ENCODE measurements at regions not wholly inside any gene's neighbourhood (a gene's known extent, or its start where the extent isn't known, plus 50 kb on each side); places are given as distances from the start of the nearest gene placed in this dataset.
"Not testable (repeated sequence)": the region's sequence is repeated elsewhere in the genome, so short reads cannot be mapped to it uniquely, and the experiment has no call there.

GRCh38 chr14:105773584-105773983 lies 247.2 kb downstream of the TMEM121 start:
- Mint-ChIP-seq H3K27ac (no peak overlapping the region), H3K9me3 (peaks cover 6% of the 10 kb centered on the region), H3K4me1 (ENCODE audit: low read depth) (peaks cover 6% of the 10 kb centered on the region), H3K27me3 (peaks cover 2% of the 10 kb centered on the region), H3K36me3 (ENCODE audit: low read depth) (no peaks in the 10 kb centered on the region), H3K4me3 (no peak overlapping the region)
- ChIA-PET CTCF (no interaction called here), POLR2A (no interaction called here)
- TF ChIP-seq, protein P1, sequence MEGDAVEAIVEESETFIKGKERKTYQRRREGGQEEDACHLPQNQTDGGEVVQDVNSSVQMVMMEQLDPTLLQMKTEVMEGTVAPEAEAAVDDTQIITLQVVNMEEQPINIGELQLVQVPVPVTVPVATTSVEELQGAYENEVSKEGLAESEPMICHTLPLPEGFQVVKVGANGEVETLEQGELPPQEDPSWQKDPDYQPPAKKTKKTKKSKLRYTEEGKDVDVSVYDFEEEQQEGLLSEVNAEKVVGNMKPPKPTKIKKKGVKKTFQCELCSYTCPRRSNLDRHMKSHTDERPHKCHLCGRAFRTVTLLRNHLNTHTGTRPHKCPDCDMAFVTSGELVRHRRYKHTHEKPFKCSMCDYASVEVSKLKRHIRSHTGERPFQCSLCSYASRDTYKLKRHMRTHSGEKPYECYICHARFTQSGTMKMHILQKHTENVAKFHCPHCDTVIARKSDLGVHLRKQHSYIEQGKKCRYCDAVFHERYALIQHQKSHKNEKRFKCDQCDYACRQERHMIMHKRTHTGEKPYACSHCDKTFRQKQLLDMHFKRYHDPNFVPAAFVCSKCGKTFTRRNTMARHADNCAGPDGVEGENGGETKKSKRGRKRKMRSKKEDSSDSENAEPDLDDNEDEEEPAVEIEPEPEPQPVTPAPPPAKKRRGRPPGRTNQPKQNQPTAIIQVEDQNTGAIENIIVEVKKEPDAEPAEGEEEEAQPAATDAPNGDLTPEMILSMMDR (IDR thresholded peaks at IDR 0.05) = no peak
- no peak for ATAC-seq
- intact Hi-C loops (cut with micrococcal nuclease) = no loop called here
- DNase-seq = no peak

- ATAC-seq (no peak), DNase-seq (no peak)
- ChIA-PET POLR2A (no interaction called here), CTCF (no interaction called here)
- H3K27me3 Mint-ChIP-seq = peaks cover 2% of the 10 kb centered on the region
- intact Hi-C loops (cut with micrococcal nuclease) = no loop called here
- TF ChIP-seq, protein P1 (IDR thresholded peaks at IDR 0.05) = no peak
- no peaks in the 10 kb centered on the region for H3K36me3 Mint-ChIP-seq (ENCODE audit: low read depth)
- H3K27ac Mint-ChIP-seq = no peak overlapping the region
- no peak overlapping the region for H3K4me3 Mint-ChIP-seq
- peaks cover 9% of the 10 kb centered on the region for H3K9me3 Mint-ChIP-seq
- H3K4me1 Mint-ChIP-seq (ENCODE audit: low read depth) = peaks cover 6% of the 10 kb centered on the region
Observed at GRCh38 chr14:105774001-105774400, 247.6 kb downstream of the TMEM121 start.

- H3K9me3 Mint-ChIP-seq = peaks cover 16% of the 10 kb centered on the region
- H3K27me3 Mint-ChIP-seq; CTCF ChIA-PET; POLR2A ChIA-PET; intact Hi-C loops (cut with micrococcal nuclease); H3K36me3 Mint-ChIP-seq (ENCODE audit: low read depth); H3K27ac Mint-ChIP-seq; ATAC-seq; H3K4me3 Mint-ChIP-seq; H3K4me1 Mint-ChIP-seq (ENCODE audit: low read depth); DNase-seq: not testable (repeated sequence)
Observed at GRCh38 chr14:105774585-105775348, 248.4 kb downstream of the TMEM121 start.

DNA sequence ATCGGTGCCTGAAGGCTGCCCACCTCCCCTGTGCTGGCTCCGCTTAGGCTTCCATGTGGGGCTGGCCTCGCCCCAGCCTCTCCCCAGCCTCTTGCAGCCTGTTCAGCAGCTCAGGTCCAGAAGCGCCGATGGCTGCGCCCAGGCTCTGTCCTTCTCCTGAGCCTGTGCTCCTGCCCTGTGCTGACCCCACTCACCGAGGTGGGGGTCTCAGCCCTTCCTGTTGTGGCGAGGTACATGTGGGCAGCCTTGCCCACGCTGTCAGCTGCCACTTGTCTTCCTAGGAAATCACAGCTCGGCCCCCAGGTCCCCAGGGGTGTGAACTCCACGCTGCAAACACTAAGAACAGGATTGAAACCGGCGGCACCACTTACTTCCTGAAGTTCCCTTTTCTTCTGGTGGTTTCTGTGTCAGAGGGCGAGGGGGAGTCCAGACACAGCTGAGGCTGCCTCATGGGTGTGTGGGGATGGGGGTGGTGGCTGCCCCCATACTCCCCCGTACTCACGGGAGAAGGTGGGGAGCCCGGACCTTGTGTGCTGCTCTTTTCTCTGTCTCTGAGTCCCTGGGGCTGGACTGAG lies 249.1 kb downstream of the TMEM121 start:
- H3K27me3 Mint-ChIP-seq; CTCF ChIA-PET; intact Hi-C loops (cut with micrococcal nuclease); H3K4me3 Mint-ChIP-seq; H3K27ac Mint-ChIP-seq; POLR2A ChIA-PET; H3K4me1 Mint-ChIP-seq (ENCODE audit: low read depth); H3K36me3 Mint-ChIP-seq (ENCODE audit: low read depth): not testable (repeated sequence)
- peaks cover 22% of the 10 kb centered on the region for H3K9me3 Mint-ChIP-seq
- ATAC-seq = peak; percentile 47
- peak; percentile 24 for DNase-seq

- POLR2A ChIA-PET; ATAC-seq; H3K36me3 Mint-ChIP-seq (ENCODE audit: low read depth); CTCF ChIA-PET; DNase-seq; H3K4me3 Mint-ChIP-seq; H3K4me1 Mint-ChIP-seq (ENCODE audit: low read depth); H3K27me3 Mint-ChIP-seq; H3K27ac Mint-ChIP-seq; intact Hi-C loops (cut with micrococcal nuclease): not testable (repeated sequence)
- peaks cover 27% of the 10 kb centered on the region for H3K9me3 Mint-ChIP-seq
Observed at GRCh38 chr14:105776112-105776511, 249.7 kb downstream of the TMEM121 start.

GRCh38 chr14:105776924-105777323 lies 250.5 kb downstream of the TMEM121 start:
- intact Hi-C loops (cut with micrococcal nuclease) = no loop called here
- no peak for DNase-seq

More at GRCh38 chr14:105776924-105777323, 250.5 kb downstream of the TMEM121 start:
- peaks cover 6% of the 10 kb centered on the region for H3K4me1 Mint-ChIP-seq (ENCODE audit: low read depth)
- H3K27ac Mint-ChIP-seq = no peak overlapping the region
- no peaks in the 10 kb centered on the region for H3K36me3 Mint-ChIP-seq (ENCODE audit: low read depth)
- no peak overlapping the region for H3K4me3 Mint-ChIP-seq
- TF ChIP-seq, protein P1 (IDR thresholded peaks at IDR 0.05) = no peak
- CTCF ChIA-PET = no interaction called here
- peaks cover 2% of the 10 kb centered on the region for H3K27me3 Mint-ChIP-seq
- ATAC-seq = no peak
- POLR2A ChIA-PET = no interaction called here
- H3K9me3 Mint-ChIP-seq = peaks cover 32% of the 10 kb centered on the region
